GM12801 (cell line): ENCODE measurements at regions not wholly inside any gene's neighbourhood (a gene's known extent, or its start where the extent isn't known, plus 50 kb on each side); places are given as distances from the start of the nearest gene placed in this dataset.

Experiments used
- CTCF ChIP-seq: IDR thresholded peaks from one replicate; pipeline ENCODE4 v1.5.1; 2011; ENCODE audit warnings: control low read depth; ENCODE audit not compliant: insufficient read length; ENCODE audit errors: extremely low read depth

GRCh38 chr5:162852134-162852533 lies 585.3 kb upstream of the CCNG1 start:
- no peak for TF ChIP-seq CTCF

GRCh38 chr5:162858770-162859169 lies 578.6 kb upstream of the CCNG1 start:
- TF ChIP-seq CTCF = no peak

GRCh38 chr5:162870966-162871365 lies 566.4 kb upstream of the CCNG1 start:
- no peak for TF ChIP-seq CTCF

DNA sequence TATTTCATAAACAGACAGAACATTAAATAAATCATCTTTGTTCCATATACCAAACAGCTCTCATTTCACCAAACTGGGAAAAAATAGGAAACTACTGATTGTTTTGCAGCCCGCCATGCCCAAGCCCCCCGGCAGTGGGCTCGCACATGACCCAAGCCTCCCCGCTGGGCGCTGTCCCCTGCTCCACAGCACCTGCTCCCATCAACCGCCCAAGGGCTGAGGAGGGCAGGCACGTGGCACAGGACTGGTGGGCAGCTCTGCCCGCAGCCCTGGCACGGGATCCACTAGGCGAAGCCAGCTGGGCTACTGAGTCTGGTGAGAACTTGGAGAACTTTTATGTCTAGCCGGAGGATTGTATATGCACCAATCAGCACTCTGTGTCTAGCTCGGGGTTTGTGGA lies 554.8 kb upstream of the CCNG1 start:
- TF ChIP-seq CTCF = no peak

GRCh38 chr5:162886717-162887116 lies 550.7 kb upstream of the CCNG1 start:
- TF ChIP-seq CTCF = no peak

- TF ChIP-seq CTCF = no peak
These were observed 549.1 kb upstream of the CCNG1 start for GRCh38 chr5:162888268-162888667.

DNA sequence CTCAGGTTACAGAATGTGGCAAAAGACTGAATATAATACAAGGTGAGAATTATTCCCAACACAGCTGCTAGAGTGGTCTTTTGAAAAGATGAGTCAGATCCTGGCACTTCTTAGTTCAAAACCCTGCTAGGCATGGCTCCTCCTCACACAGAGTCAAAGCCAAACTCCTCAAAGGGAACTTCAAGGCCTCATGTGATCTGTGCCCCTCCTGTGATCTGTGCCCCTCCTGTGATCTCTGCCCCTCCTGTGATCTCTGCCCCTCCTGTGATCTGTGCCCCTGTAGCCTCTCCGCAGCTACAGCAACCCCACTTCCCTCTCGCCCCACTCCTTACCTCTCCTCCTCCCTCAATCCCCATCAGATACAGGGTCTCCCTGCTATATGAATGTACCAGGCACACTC lies 525.5 kb upstream of the CCNG1 start:
- TF ChIP-seq CTCF = no peak

GRCh38 chr5:162916368-162916767 lies 521.0 kb upstream of the CCNG1 start:
- TF ChIP-seq CTCF = no peak
